HG03175 (cell line): ENCODE measurements at regions not wholly inside any gene's neighbourhood (a gene's known extent, or its start where the extent isn't known, plus 50 kb on each side); places are given as distances from the start of the nearest gene placed in this dataset.
"Not testable (repeated sequence)": the region's sequence is repeated elsewhere in the genome, so short reads cannot be mapped to it uniquely, and the experiment has no call there.

Experiments
- ATAC-seq: cut with Tn5 transposase; IDR thresholded peaks from one replicate; pipeline ENCODE4 v1.9.1; 2021; ENCODE audit warnings: mild to moderate bottlenecking, moderate library complexity; ENCODE audit not compliant: unreplicated experiment

DNA sequence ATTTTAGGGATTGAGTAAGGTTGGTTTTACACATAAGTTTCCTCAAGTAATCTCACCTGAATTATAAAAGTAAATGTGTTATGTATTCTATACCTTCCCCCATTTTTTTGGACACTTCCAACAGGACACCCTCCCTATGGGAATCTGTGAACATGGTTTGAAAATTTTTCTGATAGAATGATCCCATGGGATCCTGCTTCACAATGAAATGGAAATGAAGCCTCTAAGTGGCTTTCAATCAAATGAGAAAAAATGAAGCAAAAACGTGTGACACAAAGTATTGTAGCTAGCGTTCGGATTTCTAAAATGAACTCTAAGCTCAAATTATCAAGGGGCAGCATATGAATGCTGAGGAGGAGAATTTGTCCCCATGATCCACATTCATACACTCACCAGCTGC is 1006.8 kb downstream of the ADGRL2 start:
- no peak for ATAC-seq

DNA sequence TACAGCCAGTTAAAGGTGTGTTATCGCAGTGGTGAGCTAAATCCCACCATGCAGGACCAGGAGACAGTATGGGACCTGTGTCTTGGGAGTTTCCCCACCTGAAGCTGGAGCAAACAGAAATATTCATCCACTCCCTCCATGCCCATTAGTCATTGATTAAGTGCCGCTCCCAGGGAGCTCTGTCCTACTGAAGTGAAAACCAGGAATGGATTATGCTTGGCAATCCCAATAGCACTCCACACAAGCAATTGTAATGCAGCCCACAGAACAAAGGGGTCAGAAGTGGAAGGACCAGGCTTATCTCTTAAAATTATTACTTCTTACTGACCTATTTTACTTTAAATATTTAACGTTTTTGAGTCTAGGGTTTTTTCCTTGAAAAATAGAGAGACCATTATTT is 1005.4 kb downstream of the ADGRL2 start:
- no peak for ATAC-seq

DNA sequence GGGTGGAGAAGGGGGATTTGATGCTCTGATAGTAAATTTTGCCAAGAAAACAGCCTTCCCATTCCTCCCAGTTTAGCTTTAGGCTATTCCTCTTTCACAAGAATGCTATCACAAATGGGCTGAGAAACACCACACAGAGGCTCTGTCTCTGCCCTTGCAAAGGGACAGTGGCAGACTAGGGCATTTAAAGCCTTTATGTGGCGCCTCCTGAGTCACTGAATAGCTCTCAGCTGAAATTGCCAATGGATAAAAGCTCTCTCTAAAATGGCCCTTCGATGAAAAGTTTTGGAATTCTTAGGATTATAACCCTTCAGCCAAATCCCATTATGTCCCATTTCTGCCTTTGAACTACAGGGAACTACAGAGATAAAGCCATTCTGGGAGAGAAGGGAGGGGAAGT is 1000.4 kb downstream of the ADGRL2 start:
- ATAC-seq = no peak

DNA sequence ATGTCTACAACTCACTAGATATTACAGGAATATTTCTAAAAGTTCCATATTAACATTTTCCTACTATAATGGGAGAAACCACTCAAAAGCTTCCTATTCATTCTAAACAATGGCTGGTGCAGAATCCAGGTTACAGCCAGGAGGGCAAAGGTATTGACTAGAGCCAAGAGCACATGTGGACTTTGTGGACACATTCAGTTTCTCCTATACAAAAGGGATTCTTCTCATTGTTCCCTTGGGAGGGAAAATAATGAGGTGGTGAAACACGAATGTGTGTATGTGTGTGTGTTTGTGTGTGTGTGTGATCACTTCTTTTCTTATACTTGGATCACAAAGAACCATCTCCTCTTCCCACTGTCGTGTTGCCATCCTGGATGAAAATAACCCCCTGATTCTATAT is 1000.0 kb downstream of the ADGRL2 start:
- ATAC-seq = no peak

DNA sequence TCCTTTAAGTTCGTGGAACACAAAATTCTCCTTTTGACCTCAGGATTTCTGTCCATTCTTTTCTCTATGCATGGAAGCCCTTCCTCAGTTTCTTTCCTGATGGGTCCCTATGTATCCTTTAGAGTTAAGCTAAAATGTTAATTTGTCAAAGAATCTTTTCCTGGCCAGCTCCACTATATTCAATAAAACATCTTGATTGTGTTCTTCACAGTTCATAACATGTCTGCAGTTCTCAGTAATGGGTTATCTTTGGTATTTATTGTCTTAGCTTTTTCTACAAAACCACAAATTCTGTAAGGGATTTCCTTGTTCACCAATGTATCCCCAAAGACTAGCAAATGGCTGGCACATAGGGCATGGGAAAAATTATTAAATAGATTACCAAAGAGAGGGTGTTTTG is 998.5 kb downstream of the ADGRL2 start:
- no peak for ATAC-seq

DNA sequence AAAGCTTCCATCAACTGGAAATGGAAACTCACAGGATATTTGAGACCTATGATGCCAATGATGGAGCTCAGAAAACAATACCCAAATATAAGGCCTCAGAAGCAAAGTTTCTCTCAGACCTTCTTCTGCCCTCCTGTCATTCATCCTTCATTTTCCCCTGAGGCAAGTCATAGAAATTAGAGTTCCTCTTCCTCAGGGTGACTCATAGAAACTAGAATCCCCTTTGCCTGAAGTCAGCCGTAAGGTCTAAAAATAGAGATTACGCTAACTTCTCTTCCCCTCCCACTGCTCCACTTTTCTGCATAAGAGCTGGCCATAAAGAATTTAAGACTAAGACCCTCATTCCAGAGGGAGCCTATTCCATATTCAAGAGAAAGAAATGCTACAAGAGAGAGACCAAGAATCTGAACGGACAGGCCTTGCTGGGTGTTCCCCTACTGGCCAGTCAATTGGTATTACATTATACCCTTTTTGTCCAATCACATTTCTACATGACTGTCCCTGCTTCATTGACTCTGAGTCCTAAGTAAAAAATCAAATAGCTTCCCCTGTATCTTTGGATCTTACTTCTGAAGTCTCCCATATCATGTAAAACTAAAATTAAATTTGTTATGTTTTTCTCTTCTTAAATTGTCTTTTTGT is 994.9 kb downstream of the ADGRL2 start:
- peak; percentile 36 for ATAC-seq

DNA sequence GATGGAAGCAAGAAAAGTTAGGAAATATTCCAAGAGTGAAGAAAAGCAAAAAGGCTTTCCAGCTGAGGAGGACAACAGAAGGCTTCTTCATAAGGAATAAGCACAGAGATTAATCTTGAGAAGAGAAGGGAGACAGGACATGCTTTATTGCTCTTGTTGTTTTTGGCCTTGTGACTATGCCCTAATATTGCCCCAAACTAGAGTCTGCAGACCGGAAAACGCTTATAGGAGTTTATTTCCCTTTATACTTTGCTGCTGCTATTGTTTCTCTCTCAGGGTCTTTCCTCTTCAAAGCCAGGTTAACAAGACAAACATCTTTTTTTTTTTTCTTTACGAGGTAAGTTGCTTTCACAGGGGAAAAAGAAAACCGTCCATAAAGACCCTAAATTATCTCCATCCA is 991.4 kb downstream of the ADGRL2 start:
- no peak for ATAC-seq

DNA sequence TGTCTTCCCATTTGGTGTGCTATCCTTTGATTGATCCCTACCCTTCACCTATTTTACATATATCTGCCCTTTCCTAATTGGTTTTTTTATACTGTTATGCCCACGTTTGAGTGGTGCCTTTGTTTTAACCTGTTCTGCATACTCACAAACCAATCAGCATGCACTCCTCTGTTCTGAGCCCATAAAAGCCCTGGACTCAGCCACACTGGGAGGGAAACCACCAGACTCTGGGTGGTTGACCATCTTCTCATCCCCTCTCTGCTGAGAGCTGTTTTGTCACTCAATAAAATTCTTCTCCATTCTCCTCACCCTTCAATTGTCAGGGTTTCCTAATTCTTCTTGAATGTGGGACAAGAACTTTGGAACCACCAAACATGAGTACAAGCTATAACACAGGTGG is 989.8 kb downstream of the ADGRL2 start:
- ATAC-seq = no peak

DNA sequence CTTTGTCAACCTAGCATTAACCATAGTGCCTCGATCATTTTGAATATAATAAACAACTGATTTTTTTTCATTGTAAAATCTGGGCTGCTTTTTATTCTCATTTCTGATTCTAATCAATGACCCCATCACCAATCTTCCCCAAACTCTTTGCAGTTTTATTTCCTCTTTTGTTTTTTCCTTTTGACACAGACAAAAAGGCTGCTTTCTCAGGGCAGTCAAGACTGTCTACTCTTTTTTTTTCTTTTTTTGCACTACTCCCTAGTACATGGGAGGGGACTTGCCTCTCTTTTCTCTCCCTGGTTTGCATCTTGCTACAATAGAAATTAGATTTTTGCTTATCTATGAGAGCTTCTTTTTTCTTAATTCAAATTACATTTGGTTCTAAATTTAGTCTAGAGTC is 987.9 kb downstream of the ADGRL2 start:
- no peak for ATAC-seq

DNA sequence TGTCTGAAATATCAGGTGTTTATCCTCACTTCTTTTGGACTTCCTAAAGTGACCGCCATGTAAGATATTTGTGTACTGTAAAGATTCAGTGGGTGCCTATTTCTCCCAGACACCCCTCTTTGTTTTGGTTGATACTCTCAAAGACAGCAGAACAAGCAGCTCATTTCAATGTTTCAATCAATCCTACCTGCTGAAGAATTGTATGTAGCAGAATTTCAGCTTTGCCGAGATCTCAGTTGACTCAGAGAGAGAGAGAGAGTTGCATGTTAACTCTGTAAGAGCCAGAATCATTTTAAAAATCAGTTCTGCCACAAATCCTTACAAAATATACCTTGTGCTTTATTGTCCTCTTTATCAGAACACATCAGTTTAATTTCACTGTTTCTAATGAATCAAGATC is 987.3 kb downstream of the ADGRL2 start:
- no peak for ATAC-seq

DNA sequence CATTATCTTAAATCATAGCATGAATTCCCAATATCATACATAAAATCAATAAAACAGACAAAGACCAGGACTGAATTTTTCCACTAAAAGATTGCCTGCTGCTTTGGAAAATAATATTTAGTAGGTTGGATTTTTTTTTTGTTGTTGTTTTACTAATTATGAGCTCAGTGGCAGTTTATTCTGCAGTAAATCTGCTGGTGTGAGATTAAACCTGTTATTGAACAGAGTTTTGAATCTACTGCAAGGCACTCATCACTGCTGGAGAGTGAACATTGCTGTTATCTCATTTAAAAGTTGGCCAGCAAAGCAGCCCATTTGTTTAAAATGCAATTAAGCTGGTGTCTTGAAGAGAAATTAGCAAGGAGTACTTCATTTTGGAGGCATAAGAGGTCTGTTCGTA is 986.1 kb downstream of the ADGRL2 start:
- no peak for ATAC-seq

DNA sequence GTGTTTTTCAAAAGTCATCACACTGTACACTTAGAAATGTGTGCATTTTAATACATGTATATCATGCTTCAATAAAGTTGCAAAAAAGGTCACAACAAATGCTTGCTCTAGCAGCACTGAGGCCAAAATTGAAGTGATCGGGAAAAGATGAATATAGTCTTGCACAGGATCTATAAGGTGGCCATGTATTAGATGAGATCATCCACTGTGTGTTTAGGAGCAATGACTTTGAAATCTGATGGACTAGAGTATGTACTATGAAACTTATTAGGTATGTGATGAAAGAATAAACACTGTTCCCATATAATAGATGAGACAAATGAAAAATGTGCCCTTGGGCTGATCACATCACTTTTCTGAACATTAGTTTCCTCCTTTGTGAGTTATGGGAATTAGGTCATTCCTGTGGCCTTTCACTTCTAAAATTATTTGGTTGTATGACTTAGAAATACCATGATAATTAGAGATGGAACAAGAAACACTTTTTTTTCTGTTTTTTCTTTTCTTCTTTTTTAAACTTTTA is 984.6 kb downstream of the ADGRL2 start:
- ATAC-seq = no peak

DNA sequence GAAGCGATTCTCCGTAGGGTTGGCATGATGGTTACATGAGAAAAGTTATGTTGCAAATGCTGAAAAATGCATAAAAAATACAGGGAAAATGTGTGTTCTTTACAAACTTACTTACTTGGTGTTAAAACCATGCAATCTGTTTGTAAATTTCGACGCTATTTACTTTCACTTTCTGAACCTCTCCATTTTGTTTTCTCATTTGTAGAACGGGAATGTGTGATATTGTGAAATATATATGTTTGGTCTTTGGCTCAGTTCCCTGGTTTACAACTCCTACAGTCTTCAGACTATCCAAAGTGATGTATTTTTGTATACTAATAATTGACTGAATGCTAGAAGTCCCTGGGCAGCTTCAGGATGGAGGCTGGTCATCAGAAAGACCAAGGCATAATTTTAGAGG is 982.3 kb downstream of the ADGRL2 start:
- no peak for ATAC-seq

DNA sequence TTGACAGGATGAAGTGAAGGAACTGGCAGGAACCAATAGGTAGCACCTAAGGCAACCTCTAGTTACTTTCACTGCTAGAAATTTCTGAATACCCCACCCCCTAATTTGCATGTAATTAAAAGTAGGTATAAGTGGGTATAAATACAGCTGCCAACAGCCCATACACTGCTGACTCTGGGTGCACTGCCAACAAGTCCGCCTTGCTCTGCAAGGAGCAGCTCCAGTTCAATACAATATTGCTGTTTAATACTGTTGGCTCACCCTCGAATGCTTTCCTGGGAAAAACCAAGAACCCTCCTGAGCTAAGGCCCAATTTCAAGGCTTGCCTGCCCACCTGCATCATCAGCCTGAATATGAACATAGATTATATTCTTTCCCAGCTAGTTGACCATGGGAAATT is 981.9 kb downstream of the ADGRL2 start:
- no peak for ATAC-seq

DNA sequence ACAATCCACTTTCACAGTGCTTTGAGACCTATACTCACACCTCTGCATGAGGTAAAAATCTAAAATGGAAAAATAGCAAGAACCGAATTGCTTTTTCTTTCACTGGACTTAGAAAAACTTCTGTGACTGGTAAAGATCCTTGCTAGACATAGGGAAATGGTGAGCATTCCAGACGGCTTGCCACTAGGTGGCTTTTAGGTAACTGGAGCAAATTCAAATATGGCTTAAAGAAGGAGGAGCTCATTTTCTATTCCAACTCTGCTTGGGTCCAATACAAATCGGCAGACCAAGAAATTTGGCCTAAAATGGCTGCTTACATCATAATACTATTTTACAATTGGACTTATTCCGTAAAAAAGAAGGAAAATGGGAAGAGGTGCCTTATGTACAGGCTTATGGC is 977.9 kb downstream of the ADGRL2 start:
- no peak for ATAC-seq

DNA sequence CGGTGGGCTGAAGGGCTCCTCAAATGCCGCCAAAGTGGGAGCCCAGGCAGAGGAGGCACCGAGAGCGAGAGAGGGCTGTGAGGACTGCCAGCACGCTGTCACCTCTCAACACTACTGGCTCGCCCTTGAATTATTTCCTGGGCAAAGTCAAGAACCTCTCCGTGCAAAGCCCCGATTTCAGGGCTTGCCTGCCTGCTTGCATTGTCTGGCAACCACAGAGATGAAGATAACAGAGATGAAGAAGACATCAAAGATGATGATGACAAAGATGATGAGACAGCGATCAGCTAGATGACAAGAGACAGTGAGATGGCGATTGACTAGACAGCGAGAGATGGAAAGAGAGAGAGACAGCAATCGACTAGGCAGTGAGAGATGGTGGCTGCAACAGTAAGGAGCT is 976.5 kb downstream of the ADGRL2 start:
- ATAC-seq = no peak

DNA sequence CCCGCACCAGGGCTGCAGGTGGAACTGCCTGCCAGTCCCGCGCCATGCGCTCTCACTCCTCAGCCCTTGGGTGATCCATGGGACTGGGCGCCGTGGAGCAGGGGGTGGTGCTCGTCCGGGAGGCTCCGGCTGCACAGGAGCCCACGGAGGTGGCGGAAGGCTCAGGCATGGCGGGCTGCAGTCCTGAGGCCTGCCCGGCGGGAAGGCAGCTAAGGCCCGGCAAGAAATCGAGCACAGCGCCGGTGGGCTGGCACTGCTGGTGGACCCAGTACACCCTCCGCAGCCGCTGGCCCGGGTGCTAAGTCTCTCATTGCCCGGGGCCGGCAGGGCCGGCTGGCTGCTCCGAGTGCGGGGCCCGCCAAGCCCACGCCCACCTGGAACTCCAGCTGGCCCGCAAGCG is 976.0 kb downstream of the ADGRL2 start:
- not testable (repeated sequence) for ATAC-seq

DNA sequence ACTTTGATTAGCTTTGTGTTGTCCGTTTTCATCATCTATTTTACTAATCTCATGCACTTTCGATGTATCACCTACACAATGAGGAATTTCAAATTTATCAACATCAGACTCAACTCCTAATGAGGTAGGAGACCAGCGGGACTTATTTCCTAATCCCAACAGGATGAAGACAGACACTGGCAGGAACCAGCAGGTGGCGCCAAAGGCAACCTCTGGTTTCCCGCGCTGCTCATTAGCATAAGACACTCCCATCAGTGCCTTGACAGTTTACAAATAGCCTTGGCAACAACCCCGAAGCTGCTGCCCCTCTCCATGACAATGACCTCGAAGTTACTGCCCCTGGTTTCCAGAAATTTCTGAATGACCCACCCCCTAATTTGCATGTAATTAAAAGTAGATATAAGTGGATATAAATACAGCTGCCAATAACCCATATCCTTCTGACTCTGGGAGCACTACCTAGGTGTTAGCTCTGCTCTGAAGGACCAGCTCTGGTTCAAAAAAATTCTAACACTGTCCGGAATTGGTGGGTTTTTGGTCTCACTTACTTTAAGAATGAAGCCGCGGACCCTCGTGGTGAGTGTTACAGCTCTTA is 974.8 kb downstream of the ADGRL2 start:
- no peak for ATAC-seq

DNA sequence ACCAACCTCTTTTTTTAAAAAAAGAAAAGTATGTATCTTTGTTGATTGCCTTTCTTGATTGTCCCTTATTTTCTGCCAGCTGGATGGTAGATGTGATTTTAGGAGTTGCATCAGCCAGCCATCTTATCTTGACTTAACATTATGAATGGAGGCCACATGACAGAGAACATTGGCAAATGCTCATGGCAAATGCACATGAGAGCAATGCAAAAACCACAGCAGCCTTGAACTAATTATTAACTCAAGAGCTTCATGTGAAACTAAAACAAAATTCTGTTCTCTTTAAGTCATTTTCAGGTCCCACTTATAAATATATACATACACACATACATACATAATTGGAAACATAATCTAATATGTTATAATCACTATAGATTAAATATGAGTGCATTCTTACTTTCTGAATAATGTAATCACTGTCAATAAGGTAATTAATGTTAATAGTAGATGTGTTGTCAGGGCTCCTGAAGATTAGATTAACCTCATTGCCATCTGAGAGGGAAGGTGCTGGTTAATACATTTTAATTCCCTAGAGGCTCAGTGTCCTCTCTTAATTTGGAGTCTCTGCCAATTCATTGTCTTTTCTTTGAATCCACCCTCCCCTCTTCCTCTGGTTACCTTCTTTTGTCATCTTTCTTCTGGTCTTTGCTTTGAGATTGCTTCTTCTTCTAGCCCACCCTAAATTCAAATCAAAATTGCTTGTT is 962.2 kb downstream of the ADGRL2 start:
- peak; percentile 84 for ATAC-seq

DNA sequence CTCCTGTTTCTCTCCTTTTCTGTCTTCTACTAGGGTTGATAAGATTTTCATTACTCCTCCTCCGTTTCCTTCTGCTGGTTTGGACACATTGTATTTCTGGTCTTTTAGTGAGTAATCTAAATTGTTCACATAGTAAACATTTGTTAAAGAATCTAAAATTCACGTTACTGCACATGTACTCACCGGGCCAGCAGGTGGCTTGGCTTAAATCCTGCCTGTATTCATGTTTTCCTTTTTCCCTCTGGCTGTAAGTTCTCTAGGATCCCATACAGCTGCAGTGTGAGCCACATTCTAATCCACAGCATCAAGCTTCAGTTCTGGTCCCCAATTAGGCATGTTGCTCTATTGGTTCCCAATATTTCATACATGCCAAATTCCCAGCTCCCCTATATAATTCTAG is 958.3 kb downstream of the ADGRL2 start:
- no peak for ATAC-seq

DNA sequence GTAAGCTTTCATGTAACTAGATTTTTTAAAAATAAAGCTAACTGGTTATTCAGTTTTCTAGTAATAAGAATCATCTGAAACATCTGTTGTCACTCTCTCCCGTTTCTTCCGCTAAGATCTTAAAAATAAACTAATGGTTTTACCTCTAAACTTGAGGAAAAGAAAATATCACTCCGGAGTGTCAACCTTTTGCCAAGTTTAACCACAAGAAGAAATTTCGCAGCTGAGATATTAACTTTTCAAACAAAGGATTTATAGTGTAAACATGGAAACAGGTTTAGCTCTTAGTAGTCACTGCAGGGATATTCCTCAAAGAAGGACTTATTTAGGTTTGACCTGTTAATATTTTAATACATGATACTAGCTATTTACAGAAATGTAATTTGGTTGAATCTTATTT is 954.9 kb downstream of the ADGRL2 start:
- no peak for ATAC-seq

DNA sequence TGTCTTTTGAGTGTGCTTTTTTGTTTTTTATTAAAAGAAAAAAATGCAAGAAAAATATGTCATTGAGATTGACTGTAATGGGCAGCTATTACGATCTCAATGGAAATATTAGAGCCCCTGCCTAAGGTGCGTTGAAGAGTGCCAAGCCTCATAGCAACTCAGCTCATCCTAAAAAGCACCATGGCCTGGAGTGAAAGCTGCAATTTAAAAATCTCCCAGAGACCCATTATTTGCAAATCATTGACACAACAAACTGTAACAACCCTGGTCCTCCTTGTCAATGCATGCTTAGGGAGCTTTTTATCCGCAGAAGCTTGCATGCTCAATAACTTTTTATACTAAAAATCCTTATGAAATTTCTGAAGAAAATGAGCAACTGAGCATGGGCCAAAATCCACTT is 954.5 kb downstream of the ADGRL2 start:
- ATAC-seq = no peak
